ENCODE measurements at regions not wholly inside any gene's neighbourhood (a gene's known extent, or its start where the extent isn't known, plus 50 kb on each side); places are given as distances from the start of the nearest gene placed in this dataset.

DNA sequence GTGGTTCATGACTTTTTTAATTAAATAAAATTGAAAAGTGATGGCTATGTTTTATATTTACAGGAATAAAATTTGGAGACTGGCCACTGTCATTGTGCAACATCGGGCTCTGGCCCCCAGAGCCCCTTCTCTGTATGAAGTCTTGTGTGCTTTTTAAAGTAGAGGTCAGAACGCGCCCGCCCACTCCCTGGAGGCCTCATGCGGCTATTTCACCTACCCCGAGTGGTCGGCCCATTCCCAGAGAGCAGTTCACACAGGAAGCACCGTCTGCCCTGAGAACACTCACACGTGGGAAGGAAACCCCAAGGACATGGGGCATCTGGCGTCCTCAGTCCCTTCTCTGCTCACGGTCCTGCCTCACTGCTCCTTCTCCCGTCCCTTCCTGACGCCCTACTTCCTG, 296.9 kb upstream of the SALL3 start:
- 69% methylated on average over 13 of the region's 13 CpGs; no CpG with 5 or more reads in 1 of the 2 donors for WGBS, 2 donors (ENCODE audit: low coverage in 1 of 2)
- no peaks in the 10 kb centered on the region for H3K9me3 ChIP-seq
- H3K4me3 ChIP-seq, result no peak overlapping the region
- H3K4me1 ChIP-seq, result no peaks in the 10 kb centered on the region
- H3K27me3 ChIP-seq, result no peaks in the 10 kb centered on the region
- intact Hi-C loops (cut with DNase I; ENCODE audit: low total_unique reads), result no loop called here
- DNase-seq, result no peak
- no peak overlapping the region for H3K27ac ChIP-seq
- H3K36me3 ChIP-seq, result no peaks in the 10 kb centered on the region
- in situ Hi-C loops (cut with MboI; ENCODE audit: low pct_ligation_motif_present in 1 of 4, low pct_unique_long_range_greater_than_20kb in 1 of 4, low sequenced_read_pairs in 3 of 4), result no loop called here
- TF ChIP-seq POLR2A (IDR thresholded peaks at IDR 0.05) (no peak), POLR2AphosphoS5 (IDR thresholded peaks at IDR 0.05) (no peak), EP300 (IDR thresholded peaks at IDR 0.05; ENCODE audit: low read depth) (no peak)
- TF ChIP-seq, protein P1, sequence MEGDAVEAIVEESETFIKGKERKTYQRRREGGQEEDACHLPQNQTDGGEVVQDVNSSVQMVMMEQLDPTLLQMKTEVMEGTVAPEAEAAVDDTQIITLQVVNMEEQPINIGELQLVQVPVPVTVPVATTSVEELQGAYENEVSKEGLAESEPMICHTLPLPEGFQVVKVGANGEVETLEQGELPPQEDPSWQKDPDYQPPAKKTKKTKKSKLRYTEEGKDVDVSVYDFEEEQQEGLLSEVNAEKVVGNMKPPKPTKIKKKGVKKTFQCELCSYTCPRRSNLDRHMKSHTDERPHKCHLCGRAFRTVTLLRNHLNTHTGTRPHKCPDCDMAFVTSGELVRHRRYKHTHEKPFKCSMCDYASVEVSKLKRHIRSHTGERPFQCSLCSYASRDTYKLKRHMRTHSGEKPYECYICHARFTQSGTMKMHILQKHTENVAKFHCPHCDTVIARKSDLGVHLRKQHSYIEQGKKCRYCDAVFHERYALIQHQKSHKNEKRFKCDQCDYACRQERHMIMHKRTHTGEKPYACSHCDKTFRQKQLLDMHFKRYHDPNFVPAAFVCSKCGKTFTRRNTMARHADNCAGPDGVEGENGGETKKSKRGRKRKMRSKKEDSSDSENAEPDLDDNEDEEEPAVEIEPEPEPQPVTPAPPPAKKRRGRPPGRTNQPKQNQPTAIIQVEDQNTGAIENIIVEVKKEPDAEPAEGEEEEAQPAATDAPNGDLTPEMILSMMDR (IDR thresholded peaks at IDR 0.05), result no peak

DNA sequence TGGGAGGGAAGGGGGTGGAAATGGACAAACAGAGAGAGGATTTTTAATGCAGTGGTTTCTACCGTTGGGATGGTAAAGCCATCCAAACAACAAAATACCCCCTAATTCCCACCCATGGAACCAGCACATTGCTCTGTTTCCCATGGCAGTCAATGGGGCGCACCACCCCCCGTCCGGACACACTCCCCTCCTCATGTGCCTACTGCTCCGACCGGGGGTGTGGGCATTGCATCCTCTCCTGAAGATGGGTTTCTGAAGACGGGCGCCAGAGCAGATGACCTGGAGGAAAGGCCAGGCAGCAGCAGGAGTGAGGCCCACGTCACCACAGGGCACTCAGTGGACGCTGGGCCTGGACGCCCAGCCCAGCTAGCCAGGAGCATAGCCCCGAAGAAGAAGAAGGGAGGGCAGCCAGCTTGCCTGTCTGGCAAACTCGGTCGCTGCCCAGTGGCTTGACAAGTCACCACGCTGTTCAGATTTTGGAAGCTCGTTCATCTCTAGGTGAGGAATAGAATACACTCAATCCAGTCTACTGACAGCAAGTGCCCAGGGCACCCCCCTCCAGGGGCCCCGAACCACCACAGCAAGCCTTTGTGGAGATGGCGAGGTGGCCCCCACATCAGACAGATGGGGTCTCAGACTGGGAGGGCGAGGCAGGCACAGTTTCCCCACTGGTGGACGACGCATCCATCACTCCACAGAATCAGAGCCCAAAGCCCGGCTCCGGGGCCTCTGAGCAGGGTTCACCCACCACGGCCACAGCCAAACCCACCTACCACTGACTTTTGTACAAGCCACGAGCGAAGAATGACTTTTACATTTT, 296.2 kb upstream of the SALL3 start:
- 67 to 87% methylated on average over 3 to 23 of the region's 26 CpGs for WGBS, 2 donors (ENCODE audit: low coverage in 1 of 2)
- Histone ChIP-seq H3K9me3 (no peaks in the 10 kb centered on the region), H3K36me3 (no peaks in the 10 kb centered on the region), H3K4me1 (no peaks in the 10 kb centered on the region), H3K27me3 (no peaks in the 10 kb centered on the region), H3K4me3 (no peak overlapping the region), H3K27ac (no peak overlapping the region)
- TF ChIP-seq, protein P1 (IDR thresholded peaks at IDR 0.05), result no peak
- TF ChIP-seq POLR2A (IDR thresholded peaks at IDR 0.05), result no peak
- TF ChIP-seq EP300 (IDR thresholded peaks at IDR 0.05; ENCODE audit: low read depth), result no peak
- no peak for TF ChIP-seq POLR2AphosphoS5 (IDR thresholded peaks at IDR 0.05)
- DNase-seq, result no peak
- intact Hi-C loops (cut with DNase I; ENCODE audit: low total_unique reads) (no loop called here), in situ Hi-C loops (cut with MboI; ENCODE audit: low pct_ligation_motif_present in 1 of 4, low pct_unique_long_range_greater_than_20kb in 1 of 4, low sequenced_read_pairs in 3 of 4) (no loop called here)

DNA sequence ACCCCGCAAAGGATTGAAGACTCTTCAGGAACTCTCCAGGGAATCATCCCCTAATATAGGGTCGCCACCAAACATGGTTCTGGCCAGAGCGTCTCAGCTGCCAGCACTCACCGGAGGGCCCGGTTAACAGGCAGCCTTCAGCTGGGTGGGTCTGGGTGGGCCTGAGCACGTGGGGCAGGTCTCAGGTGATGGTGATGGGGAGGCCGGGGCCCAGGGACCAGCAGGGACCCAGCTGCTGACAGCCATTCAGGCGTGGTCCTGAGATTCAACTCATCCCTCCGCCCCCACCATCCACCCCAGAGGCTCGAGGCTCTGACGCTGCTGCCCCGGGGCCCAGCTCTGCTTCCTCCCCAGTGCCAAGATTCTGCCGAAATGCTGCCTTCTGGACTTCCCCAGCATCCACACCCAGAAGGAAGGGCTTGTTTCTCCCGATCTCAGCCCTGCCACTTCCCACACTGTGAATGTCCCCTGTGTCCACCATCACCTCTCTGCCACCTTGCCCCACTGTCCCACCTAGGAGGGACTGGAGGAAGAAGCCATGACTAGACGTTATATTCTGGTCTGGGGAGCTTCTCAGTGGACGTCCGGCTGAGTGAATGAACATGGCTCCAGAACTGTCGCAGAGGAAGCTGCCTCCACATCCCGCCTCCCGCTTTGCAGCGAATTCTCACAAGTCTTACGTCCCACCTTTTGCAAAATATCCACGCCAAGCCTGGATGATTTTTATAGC, 294.2 kb upstream of the SALL3 start:
- H3K4me3 ChIP-seq, result no peak overlapping the region
- 75 to 93% methylated on average over 3 to 22 of the region's 23 CpGs for WGBS, 2 donors (ENCODE audit: low coverage in 1 of 2)
- no peak overlapping the region for H3K27ac ChIP-seq
- in situ Hi-C loops (cut with MboI; ENCODE audit: low pct_ligation_motif_present in 1 of 4, low pct_unique_long_range_greater_than_20kb in 1 of 4, low sequenced_read_pairs in 3 of 4) (no loop called here), intact Hi-C loops (cut with DNase I; ENCODE audit: low total_unique reads) (no loop called here)
- TF ChIP-seq EP300 (IDR thresholded peaks at IDR 0.05; ENCODE audit: low read depth) (no peak), POLR2A (IDR thresholded peaks at IDR 0.05) (no peak), POLR2AphosphoS5 (IDR thresholded peaks at IDR 0.05) (no peak)
- TF ChIP-seq, protein P1 (IDR thresholded peaks at IDR 0.05), result no peak
- no peaks in the 10 kb centered on the region for H3K9me3 ChIP-seq
- H3K36me3 ChIP-seq, result no peaks in the 10 kb centered on the region
- H3K27me3 ChIP-seq, result no peaks in the 10 kb centered on the region
- H3K4me1 ChIP-seq, result no peaks in the 10 kb centered on the region
- no peak for DNase-seq

DNA sequence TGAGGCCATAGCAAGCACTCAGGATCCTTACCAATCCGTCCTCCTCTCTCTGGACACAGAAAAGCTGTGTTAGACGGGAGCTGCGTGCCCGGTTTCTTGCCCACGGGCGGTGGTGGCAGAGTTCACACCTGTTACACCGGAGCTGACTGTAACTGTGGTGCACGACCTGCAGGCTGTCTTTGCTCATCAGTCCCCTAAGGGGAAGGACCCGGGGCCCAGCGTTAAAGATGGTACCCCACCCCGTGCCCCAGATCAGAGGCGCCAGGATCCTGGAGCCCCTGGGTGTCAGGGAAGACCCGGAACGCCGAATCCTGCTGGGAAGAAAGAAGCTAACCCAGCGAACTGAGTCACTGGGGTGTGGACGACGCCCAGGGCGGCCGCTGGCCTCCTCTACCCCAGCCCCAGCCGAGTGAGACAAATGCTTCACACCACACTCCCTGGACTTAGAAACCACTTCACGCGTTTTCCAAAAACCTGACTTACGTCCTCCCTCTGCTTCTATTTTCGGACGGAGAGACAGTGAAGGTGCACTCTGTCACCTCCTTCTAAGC, 293.6 kb upstream of the SALL3 start:
- Histone ChIP-seq H3K27ac (no peak overlapping the region), H3K36me3 (no peaks in the 10 kb centered on the region), H3K27me3 (no peaks in the 10 kb centered on the region), H3K9me3 (no peaks in the 10 kb centered on the region), H3K4me1 (no peaks in the 10 kb centered on the region), H3K4me3 (no peak overlapping the region)
- 88% methylated on average over 26 of the region's 26 CpGs; no CpG with 5 or more reads in 1 of the 2 donors for WGBS, 2 donors (ENCODE audit: low coverage in 1 of 2)
- DNase-seq, result no peak
- in situ Hi-C loops (cut with MboI; ENCODE audit: low pct_ligation_motif_present in 1 of 4, low pct_unique_long_range_greater_than_20kb in 1 of 4, low sequenced_read_pairs in 3 of 4), result no loop called here
- no peak for TF ChIP-seq EP300 (IDR thresholded peaks at IDR 0.05; ENCODE audit: low read depth)
- no peak for TF ChIP-seq POLR2AphosphoS5 (IDR thresholded peaks at IDR 0.05)
- TF ChIP-seq, protein P1 (IDR thresholded peaks at IDR 0.05), result no peak
- no peak for TF ChIP-seq POLR2A (IDR thresholded peaks at IDR 0.05)
- intact Hi-C loops (cut with DNase I; ENCODE audit: low total_unique reads), result no loop called here
